ENCODE measurements at regions not wholly inside any gene's neighbourhood (a gene's known extent, or its start where the extent isn't known, plus 50 kb on each side); places are given as distances from the start of the nearest gene placed in this dataset.
"Not testable (repeated sequence)": the region's sequence is repeated elsewhere in the genome, so short reads cannot be mapped to it uniquely, and the experiment has no call there.

DNA sequence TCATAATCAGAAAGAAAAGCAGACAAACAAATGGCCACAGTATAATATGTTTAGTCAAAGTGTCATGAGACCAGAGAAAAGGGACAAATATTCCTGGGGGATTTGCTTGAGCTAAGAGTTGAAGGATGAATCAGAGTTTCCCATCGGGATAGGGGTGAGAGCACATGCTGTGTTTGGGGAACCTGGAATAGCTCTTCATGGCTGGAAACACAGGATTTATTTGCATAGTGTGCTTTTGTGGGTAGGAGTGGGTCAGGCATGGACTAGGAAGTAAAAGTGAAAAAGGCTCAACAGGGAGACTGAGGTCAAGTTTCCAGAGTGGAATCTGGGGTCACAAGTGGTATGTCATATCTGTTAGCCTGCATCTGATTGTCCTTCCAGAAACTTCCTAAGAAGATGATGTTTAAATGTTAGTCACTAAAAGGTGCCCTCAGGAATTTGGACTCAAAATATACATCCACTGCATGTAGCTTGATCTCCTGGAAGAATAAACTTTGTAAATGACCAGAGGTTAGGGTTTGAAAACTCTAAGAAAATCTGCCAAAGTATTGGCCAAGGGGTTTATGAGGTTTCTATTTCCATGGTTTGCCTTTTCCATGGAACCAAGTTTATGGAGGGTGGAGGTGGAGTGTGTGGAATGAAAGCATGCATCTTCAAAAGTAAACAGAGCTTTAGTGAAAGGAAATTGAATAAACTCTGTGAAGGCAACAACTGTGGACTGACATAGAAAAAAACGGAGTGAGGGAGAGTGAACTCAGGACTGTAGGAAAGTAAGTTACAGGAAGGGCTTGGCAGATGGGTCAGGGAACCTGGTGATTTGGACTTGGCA, 344.6 kb downstream of the C12orf75 start:
- TF ChIP-seq, protein P1, sequence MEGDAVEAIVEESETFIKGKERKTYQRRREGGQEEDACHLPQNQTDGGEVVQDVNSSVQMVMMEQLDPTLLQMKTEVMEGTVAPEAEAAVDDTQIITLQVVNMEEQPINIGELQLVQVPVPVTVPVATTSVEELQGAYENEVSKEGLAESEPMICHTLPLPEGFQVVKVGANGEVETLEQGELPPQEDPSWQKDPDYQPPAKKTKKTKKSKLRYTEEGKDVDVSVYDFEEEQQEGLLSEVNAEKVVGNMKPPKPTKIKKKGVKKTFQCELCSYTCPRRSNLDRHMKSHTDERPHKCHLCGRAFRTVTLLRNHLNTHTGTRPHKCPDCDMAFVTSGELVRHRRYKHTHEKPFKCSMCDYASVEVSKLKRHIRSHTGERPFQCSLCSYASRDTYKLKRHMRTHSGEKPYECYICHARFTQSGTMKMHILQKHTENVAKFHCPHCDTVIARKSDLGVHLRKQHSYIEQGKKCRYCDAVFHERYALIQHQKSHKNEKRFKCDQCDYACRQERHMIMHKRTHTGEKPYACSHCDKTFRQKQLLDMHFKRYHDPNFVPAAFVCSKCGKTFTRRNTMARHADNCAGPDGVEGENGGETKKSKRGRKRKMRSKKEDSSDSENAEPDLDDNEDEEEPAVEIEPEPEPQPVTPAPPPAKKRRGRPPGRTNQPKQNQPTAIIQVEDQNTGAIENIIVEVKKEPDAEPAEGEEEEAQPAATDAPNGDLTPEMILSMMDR (IDR thresholded peaks at IDR 0.05): no peak
- ATAC-seq (ENCODE audit: low FRiP score) (no peak), DNase-seq (ENCODE audit: low spot score) (no peak)

DNA sequence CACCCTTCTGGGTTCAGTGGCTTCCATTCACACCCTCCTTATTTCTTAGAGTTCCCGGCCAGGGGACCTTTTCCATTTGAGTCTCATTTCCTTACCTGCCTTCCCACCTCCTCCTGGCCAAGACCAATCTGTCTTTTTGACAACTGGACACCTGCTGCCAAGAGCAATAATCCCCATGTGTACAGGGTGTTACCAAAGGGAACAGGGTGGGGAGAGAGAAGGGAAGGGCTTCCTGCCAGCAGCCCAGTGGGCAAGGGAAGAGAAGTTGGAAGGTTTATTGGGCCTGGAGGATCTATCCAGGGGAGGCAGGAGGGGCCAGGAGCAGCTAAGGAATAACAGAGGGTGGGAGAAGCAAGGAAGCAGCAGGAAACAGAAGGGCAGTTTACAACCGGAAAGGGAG, 346.2 kb downstream of the C12orf75 start:
- TF ChIP-seq, protein P1 (IDR thresholded peaks at IDR 0.05): no peak
- ATAC-seq (ENCODE audit: low FRiP score) (no peak), DNase-seq (ENCODE audit: low spot score) (no peak)

DNA sequence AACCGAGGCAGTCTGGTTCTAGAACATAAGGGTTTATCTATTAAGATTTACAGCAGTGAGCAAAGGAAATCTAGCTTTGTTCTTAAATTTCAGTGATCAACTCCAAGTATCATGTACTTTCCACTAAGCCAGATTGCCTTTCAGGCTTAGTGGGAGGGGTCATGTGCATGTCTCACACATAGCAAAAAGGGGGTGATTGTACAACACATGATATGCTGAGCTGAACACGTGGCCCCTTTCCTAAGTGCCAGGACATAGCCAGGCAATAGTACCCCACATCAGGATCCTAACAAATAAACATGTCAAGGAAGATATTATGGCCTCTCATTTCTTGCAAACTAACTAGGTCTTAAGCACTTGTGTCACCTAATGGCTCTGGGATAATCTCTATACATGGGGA, 347.2 kb downstream of the C12orf75 start:
- DNase-seq (ENCODE audit: low spot score): no peak
- TF ChIP-seq, protein P1 (IDR thresholded peaks at IDR 0.05): no peak
- no peak for ATAC-seq (ENCODE audit: low FRiP score)

DNA sequence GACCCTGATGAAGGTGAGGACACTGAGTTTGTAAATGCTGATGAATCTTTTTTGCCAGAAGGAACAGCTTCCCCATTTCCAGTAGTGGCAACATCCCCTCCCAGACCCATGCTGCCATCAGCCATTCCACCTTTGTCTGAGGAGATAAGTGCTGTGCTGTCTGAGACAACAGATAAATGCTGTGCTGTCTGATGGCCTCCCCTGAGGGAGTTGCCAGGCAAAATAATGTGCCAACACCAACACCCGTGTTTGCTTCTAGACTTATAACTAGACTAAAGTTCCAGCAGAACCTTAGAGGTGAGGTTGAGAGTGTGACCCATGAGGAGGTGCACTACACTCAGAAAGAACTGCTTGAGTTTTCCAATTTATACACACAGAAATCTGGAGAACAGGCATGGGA, 349.5 kb downstream of the C12orf75 start:
- no peak for DNase-seq (ENCODE audit: low spot score)
- ATAC-seq (ENCODE audit: low FRiP score): no peak
- TF ChIP-seq, protein P1 (IDR thresholded peaks at IDR 0.05): no peak

DNA sequence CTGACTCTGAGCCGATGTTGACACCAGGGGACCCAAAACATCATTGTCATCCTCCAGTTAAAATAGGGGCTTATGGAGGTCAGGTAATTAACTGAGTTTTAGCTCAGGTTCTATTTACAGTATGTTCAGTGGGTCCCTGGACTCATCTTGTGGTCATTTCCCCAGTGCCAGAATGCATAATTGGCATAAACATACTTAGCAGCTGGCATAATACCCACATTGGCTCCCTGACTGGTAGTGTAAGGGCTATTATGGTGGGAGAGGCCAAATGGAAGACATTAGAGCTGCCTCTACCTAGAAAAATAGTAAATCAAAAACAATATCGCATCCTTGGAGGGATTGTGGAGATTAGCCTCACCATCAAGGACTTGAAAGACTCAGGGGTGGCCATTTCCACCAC, 350.9 kb downstream of the C12orf75 start:
- DNase-seq (ENCODE audit: low spot score): no peak
- TF ChIP-seq, protein P1 (IDR thresholded peaks at IDR 0.05): no peak
- ATAC-seq (ENCODE audit: low FRiP score): no peak

DNA sequence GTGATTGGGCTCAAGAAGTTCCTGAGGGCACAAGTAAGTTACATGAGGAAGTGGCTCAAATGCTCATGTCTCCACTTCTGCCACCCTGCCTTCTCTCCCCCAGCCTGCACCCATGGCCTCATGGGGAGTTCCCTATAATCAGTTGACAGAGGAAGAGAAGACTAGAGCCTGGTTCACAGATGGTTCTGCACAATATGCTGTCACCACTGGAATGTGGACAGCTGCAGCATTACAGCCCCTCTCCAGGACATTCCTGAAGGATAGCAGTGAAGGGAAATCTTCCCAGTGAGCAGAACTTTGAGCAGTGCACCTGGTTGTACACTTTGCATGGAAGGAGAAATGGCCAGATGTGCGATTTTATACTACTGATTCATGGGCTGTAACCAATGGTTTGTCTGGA, 352.3 kb downstream of the C12orf75 start:
- DNase-seq (ENCODE audit: low spot score); ATAC-seq (ENCODE audit: low FRiP score): not testable (repeated sequence)

DNA sequence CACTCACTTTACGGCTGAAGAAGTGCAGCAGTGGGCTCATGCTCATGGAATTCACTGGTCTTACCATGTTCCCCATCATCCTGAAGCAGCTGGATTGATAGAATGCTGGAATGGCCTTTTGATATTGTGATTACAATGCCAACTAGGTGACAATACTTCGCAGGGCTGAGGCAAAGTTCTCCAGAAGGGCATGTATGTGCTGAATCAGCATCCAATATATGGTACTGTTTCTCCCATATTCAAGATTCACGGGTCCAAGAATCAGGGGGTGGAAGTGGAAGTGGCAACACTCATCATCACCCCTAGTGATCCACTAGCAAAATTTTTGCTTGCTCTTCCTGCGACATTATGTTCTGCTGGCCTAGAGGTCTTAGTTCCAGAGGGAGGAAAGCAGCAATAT, 353.3 kb downstream of the C12orf75 start:
- ATAC-seq (ENCODE audit: low FRiP score); DNase-seq (ENCODE audit: low spot score): not testable (repeated sequence)

DNA sequence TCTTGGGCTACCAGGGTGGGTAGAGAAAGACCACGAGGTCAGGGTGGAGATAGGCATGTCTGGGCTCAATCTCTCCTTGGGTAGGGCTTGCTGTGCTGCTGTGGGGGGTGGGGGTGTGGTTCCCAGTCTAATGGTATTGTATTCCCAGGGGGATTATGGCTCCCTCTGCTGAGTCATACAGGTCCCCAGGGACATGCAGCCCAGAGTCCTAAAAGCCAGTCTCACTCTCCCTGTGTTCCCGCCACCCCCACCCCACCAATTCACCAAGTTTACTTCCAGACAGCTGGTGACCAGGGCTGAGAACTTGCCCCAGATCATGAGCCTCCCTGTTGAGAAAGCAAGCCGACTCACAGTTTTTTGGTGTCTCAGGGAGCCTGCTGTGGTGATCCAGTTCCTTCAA, 367.6 kb downstream of the C12orf75 start:
- TF ChIP-seq, protein P1 (IDR thresholded peaks at IDR 0.05): no peak
- no peak for ATAC-seq (ENCODE audit: low FRiP score)
- DNase-seq (ENCODE audit: low spot score): no peak

All from omental fat pad (tissue), 3 donors.